ENCODE measurements at regions not wholly inside any gene's neighbourhood (a gene's known extent, or its start where the extent isn't known, plus 50 kb on each side); places are given as distances from the start of the nearest gene placed in this dataset.

DNA sequence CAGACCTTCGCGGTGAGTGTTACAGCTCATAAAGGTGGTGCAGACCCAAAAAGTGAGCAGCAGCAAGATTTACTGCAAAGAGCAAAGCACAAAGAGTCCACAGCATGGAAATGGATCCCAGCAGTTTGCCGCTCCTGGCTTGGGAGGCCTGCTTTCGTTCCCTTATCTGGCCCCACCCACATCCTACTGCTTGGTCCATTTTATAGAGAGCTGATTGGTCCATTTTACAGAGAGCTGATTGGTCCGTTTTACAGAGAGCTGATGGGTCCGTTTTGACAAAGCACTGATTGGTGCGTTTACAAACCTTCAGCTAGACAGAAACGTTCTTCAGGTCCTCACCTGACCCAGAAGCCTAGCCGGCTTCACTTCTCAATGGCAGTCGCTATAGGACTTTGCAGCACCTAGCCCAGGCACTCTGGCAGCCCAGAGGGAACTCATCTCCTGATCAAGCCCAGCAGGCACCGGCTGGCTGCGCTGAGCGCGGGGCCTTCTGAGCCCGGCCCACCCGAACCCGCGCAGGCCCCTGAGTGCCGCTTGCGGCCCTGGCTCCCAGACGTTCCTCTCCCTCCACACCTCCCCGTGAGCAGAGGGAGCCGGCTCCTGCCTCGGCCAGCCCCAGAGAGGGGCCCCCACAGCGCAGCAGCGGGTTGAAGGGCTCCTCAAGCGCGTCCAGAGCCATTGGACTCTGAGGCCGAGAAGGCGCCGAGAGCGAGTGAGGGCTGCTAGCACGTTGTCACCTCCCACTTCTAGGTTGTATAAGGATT is 200.3 kb downstream of the LMO4 start:
- Mint-ChIP-seq H3K36me3 (no peaks in the 10 kb centered on the region), H3K9me3 (ENCODE audit: low read depth) (no peaks in the 10 kb centered on the region), H3K27ac (no peak overlapping the region), H3K4me1 (no peaks in the 10 kb centered on the region), H3K27me3 (peaks cover 16% of the 10 kb centered on the region), H3K4me3 (no peak overlapping the region)
- DNase-seq: no peak
- CTCF ChIA-PET: no interaction called here
- ATAC-seq: no peak

DNA sequence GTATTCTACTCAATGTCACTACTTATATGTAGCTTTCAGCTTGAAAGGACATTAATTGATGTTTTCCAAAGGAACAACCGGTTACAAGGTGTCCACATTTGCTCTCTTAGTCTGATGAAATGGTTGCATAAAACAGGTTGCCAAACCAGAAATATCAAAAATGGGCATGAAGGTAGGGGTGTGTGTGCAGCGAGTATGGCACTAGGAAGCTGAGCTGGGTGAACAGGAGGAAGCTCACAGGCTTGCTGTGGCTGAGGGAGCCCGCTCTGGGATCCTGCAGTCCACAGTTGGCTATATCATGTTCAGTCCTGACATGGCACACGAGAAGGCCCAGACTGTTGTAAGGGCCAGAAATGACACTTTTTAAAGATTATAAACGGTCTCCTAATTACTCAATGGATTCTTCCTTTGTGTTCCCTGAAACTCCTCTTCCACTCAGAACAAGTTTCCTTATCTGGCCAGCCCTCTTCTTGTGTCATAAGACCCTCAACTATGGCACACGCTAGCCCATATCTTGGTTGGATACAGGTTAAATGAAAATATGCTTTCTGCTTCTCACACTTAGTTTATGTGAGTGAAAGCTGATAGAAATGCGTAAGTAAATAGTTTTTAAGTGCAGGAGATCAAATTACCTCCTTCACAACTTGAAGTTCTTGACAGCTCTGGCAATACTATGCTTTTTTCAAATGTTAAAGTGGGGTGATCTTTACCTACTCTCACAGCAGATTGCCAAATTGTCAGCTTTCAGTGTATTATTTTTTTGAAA is 201.5 kb downstream of the LMO4 start:
- Mint-ChIP-seq H3K36me3 (no peaks in the 10 kb centered on the region), H3K4me3 (no peak overlapping the region), H3K27me3 (peaks cover 12% of the 10 kb centered on the region), H3K27ac (no peak overlapping the region), H3K4me1 (no peaks in the 10 kb centered on the region), H3K9me3 (ENCODE audit: low read depth) (no peaks in the 10 kb centered on the region)
- ATAC-seq (no peak), DNase-seq (no peak)
- CTCF ChIA-PET: no interaction called here

DNA sequence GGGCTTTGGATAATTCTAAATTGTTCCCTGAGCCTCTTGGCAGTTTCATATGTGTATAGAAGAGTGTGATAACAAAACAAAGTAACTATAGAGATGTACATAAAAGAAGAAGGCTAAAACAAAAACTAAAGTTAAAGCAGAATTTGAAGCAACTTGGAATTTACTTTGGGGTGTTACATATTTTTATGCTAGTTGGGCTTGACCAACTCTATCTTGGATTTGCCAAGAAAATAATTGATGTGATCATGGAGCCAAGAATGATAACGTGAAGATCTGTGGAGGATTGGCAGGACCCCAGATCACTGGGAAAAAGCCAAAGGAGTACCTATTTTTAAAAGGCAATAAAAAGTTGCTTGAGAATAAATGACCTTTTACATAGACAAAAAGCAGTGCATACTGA is 206.9 kb downstream of the LMO4 start:
- H3K9me3 Mint-ChIP-seq (ENCODE audit: low read depth): no peaks in the 10 kb centered on the region
- no peak overlapping the region for H3K27ac Mint-ChIP-seq
- no peak for ATAC-seq
- CTCF ChIA-PET: no interaction called here
- H3K27me3 Mint-ChIP-seq: peaks cover 7% of the 10 kb centered on the region
- no peak overlapping the region for H3K4me3 Mint-ChIP-seq
- H3K4me1 Mint-ChIP-seq: no peaks in the 10 kb centered on the region
- DNase-seq: no peak
- no peaks in the 10 kb centered on the region for H3K36me3 Mint-ChIP-seq

DNA sequence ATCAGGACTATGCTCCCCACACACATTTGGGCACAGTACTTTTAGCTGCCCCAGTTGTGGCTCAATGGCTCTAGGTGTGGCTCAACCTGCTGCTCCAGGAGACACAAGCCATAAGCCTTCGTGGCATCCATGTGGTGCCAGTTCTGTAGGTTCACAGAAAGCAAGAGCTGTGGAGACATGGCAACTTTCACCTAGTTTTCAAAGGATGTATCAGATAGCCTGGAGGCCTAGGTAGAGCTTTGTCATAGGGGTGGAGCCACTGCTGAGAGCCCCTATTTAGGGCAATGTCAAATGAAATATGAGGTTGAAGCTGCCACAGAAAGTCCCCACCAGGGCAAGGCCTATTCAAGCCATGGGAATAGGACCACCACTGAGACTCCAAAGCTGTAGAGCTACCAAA is 210.5 kb downstream of the LMO4 start:
- Mint-ChIP-seq H3K4me1 (no peaks in the 10 kb centered on the region), H3K36me3 (peaks cover 3% of the 10 kb centered on the region), H3K27me3 (peaks cover 3% of the 10 kb centered on the region), H3K9me3 (ENCODE audit: low read depth) (peaks cover 12% of the 10 kb centered on the region), H3K4me3 (no peak overlapping the region), H3K27ac (no peak overlapping the region)
- DNase-seq: no peak
- CTCF ChIA-PET: no interaction called here
- no peak for ATAC-seq

DNA sequence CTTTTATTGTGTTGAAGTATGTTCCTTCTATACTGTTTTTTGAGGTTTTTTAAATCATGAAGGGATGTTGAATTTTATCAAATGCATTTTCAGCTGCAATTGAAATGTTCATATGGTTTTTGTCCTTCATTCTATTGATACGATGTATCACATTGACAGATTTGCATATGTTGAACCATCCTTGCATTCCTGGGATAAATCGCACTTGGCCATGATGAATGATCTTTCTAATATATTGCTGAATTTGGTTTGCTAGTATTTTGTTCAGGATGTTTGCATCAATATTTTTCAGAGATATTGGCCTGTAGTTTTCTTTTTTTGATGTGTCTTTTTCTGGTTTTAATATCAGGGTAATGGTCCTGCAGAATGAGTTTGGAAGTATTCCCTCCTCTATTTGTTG is 214.0 kb downstream of the LMO4 start:
- CTCF ChIA-PET: no interaction called here
- Mint-ChIP-seq H3K4me1 (no peaks in the 10 kb centered on the region), H3K27me3 (peaks cover 3% of the 10 kb centered on the region)

DNA sequence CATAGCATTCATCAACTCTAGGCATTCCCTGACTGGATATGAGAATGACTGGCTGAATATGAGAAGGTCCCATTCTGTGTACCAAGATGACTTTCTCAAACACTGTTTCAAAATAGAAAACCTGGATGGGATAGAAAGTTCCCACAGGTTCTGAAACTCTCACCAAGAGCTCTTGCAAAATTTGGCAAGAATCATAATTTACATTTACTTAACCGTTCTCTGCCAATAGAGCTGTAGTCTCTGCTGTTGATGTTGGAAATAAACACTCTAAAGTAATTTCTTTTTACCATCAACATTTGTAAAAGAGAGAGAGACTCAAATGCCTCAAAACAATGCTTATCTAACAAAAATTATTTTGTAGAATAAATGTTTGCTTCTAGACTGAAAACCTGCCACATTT is 221.1 kb downstream of the LMO4 start:
- H3K9me3 Mint-ChIP-seq (ENCODE audit: low read depth): peaks cover 2% of the 10 kb centered on the region
- H3K4me3 Mint-ChIP-seq: no peak overlapping the region
- H3K27ac Mint-ChIP-seq: no peak overlapping the region
- CTCF ChIA-PET: no interaction called here
- H3K4me1 Mint-ChIP-seq: no peaks in the 10 kb centered on the region
- no peaks in the 10 kb centered on the region for H3K36me3 Mint-ChIP-seq
- peaks cover 3% of the 10 kb centered on the region for H3K27me3 Mint-ChIP-seq
- DNase-seq: no peak
- ATAC-seq: no peak

More for the DNA sequence above, 214.0 kb downstream of the LMO4 start:
- H3K27ac Mint-ChIP-seq: no peak overlapping the region
- DNase-seq (no peak), ATAC-seq (no peak)
- H3K4me3 Mint-ChIP-seq: no peak overlapping the region
- H3K9me3 Mint-ChIP-seq (ENCODE audit: low read depth): peaks cover 16% of the 10 kb centered on the region
- peaks cover 3% of the 10 kb centered on the region for H3K36me3 Mint-ChIP-seq

- Mint-ChIP-seq H3K27ac (no peak overlapping the region), H3K36me3 (no peaks in the 10 kb centered on the region), H3K27me3 (peaks cover 3% of the 10 kb centered on the region), H3K9me3 (ENCODE audit: low read depth) (no peaks in the 10 kb centered on the region), H3K4me3 (no peak overlapping the region), H3K4me1 (no peaks in the 10 kb centered on the region)
- CTCF ChIA-PET: no interaction called here
- no peak for ATAC-seq
- no peak for DNase-seq
Measured at GRCh38 chr1:87553511-87553910, 224.8 kb downstream of the LMO4 start.

GRCh38 chr1:87555366-87555765 is 226.7 kb downstream of the LMO4 start:
- H3K27ac Mint-ChIP-seq: no peak overlapping the region
- no peak for ATAC-seq
- no peaks in the 10 kb centered on the region for H3K4me1 Mint-ChIP-seq
- peaks cover 3% of the 10 kb centered on the region for H3K27me3 Mint-ChIP-seq
- no peaks in the 10 kb centered on the region for H3K36me3 Mint-ChIP-seq
- no peak for DNase-seq
- no peak overlapping the region for H3K4me3 Mint-ChIP-seq
- CTCF ChIA-PET: no interaction called here
- H3K9me3 Mint-ChIP-seq (ENCODE audit: low read depth): no peaks in the 10 kb centered on the region

- CTCF ChIA-PET: no interaction called here
- no peak for DNase-seq
Measured at GRCh38 chr1:87556326-87556725, 227.6 kb downstream of the LMO4 start.

DNA sequence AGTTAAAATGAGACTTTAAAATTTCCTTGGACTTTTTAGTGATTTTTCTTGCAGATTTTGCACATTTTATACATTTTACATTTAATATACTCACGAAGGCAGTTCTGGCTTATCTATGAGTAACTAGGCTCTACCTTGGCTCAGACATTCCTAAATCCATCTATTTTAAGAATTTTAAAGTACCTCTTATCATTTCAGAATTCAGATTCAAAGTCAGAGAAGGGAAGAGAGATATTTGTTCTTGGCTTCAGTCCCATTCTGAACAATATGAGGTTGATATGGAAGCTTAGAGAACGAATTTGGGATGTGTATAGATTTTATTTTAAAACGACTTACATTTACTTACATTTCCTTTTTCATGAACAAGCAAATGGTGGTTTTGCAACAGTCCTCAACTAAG is 230.2 kb downstream of the LMO4 start:
- no peaks in the 10 kb centered on the region for H3K27me3 Mint-ChIP-seq
- no peak overlapping the region for H3K27ac Mint-ChIP-seq
- no peaks in the 10 kb centered on the region for H3K9me3 Mint-ChIP-seq (ENCODE audit: low read depth)
- no peaks in the 10 kb centered on the region for H3K36me3 Mint-ChIP-seq
- ATAC-seq (no peak), DNase-seq (no peak)
- CTCF ChIA-PET: no interaction called here
- no peak overlapping the region for H3K4me3 Mint-ChIP-seq
- H3K4me1 Mint-ChIP-seq: no peaks in the 10 kb centered on the region

More at GRCh38 chr1:87556326-87556725, 227.6 kb downstream of the LMO4 start:
- H3K36me3 Mint-ChIP-seq: no peaks in the 10 kb centered on the region
- no peaks in the 10 kb centered on the region for H3K9me3 Mint-ChIP-seq (ENCODE audit: low read depth)
- H3K4me1 Mint-ChIP-seq: no peaks in the 10 kb centered on the region
- no peak for ATAC-seq
- no peak overlapping the region for H3K4me3 Mint-ChIP-seq
- no peak overlapping the region for H3K27ac Mint-ChIP-seq
- peaks cover 3% of the 10 kb centered on the region for H3K27me3 Mint-ChIP-seq

DNA sequence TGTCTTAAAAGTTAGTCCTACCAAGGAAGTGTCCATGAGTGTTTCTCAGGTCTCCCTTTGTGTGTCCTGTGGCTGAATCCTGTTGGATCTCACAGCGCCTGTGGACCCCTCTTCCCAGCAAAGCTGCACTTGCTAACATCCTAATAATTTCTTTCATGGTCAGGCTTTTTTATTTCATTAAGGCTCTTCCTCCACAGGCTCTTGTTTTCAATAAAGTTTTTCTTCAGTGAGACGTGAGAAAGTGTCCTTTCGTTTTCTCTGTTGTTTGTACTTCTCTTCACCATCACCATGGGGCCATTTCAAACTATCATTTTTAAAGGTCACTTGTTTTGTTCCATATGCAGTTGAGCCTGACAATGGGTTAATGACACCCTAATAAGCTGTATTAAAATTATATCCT is 231.5 kb downstream of the LMO4 start:
- Mint-ChIP-seq H3K27ac (no peak overlapping the region), H3K4me1 (no peaks in the 10 kb centered on the region), H3K27me3 (no peaks in the 10 kb centered on the region), H3K4me3 (no peak overlapping the region), H3K36me3 (no peaks in the 10 kb centered on the region), H3K9me3 (ENCODE audit: low read depth) (no peaks in the 10 kb centered on the region)
- DNase-seq (no peak), ATAC-seq (no peak)
- CTCF ChIA-PET: no interaction called here

DNA sequence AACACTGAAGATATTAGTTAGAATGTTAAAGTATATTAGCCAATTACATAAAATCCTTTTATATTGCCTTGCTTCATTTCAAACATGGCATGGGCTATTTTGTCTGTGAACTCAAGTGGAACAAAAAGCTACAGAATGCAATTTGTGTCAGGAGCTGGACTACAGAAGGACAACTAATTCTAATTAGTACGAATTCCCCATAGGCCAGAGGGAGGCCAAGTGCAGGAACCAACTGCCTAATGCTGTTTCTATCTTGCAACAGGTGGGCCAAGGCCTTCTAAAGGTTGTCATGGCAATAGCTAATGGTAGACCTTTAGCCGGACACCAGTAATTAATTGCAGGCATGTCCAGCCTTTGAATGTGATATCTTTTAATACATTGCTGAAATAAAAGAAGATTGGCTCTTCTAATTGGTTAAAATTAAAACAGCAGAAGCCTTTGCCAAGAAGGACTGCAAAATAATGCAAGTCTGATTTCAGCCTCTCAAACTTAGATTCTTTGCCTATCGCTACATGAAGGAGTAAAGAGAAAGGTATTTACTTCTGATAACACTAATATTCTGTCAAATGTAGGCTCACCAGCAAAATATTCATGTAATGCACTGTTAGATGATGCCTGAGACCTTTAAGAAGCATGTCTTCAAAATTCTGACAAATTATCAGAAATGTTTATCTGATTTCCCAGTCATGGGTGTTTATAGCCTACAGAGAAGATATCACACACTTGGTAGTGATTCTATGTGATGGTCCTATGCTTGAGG is 232.1 kb downstream of the LMO4 start:
- Mint-ChIP-seq H3K9me3 (ENCODE audit: low read depth) (no peaks in the 10 kb centered on the region), H3K27me3 (no peaks in the 10 kb centered on the region), H3K36me3 (no peaks in the 10 kb centered on the region), H3K27ac (no peak overlapping the region), H3K4me1 (no peaks in the 10 kb centered on the region), H3K4me3 (no peak overlapping the region)
- DNase-seq (no peak), ATAC-seq (no peak)
- CTCF ChIA-PET: no interaction called here

DNA sequence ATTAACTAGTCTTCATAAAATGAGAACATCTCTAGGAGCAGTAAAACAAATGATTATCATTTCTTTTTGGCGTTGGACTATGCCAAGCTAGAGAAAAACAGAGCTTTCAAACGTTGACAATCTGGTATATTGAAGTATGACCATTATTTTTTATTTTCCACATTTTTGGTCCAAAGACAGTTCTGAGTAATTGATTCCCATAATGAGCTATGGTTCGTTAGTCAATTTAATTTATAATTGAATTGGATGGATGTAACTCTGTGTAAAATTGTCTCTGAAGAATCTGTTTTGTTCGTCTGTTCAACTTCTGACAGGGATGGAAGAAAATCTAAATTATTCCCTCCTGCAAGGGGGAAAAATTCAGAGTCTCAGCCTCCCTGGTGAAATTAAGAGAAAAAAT is 234.5 kb downstream of the LMO4 start:
- CTCF ChIA-PET: no interaction called here

GRCh38 chr1:87565861-87566260 is 237.2 kb downstream of the LMO4 start:
- Mint-ChIP-seq H3K4me1 (no peaks in the 10 kb centered on the region), H3K27ac (no peak overlapping the region), H3K36me3 (no peaks in the 10 kb centered on the region), H3K4me3 (no peak overlapping the region), H3K9me3 (ENCODE audit: low read depth) (no peaks in the 10 kb centered on the region), H3K27me3 (no peaks in the 10 kb centered on the region)
- DNase-seq (no peak), ATAC-seq (no peak)
- CTCF ChIA-PET: no interaction called here

More for the DNA sequence above, 234.5 kb downstream of the LMO4 start:
- Mint-ChIP-seq H3K36me3 (no peaks in the 10 kb centered on the region), H3K9me3 (ENCODE audit: low read depth) (no peaks in the 10 kb centered on the region), H3K27ac (no peak overlapping the region), H3K27me3 (no peaks in the 10 kb centered on the region), H3K4me3 (no peak overlapping the region), H3K4me1 (no peaks in the 10 kb centered on the region)
- ATAC-seq (no peak), DNase-seq (no peak)
